Type B pancreatic cell (in vitro differentiated cells): ENCODE measurements at regions not wholly inside any gene's neighbourhood (a gene's known extent, or its start where the extent isn't known, plus 50 kb on each side); places are given as distances from the start of the nearest gene placed in this dataset.

ENCODE experiments used
- DNase-seq: peaks from one replicate; pipeline ENCODE4 v3.0.0; 2021; ENCODE audit warnings: mixed read lengths; ENCODE audit not compliant: unreplicated experiment; ENCODE audit errors: extremely low spot score
- H3K27ac Mint-ChIP-seq: 2 replicates; pipeline ENCODE4 v1.8.0; 2021; ENCODE audit warnings: mild to moderate bottlenecking, mixed read lengths
- H3K27me3 Mint-ChIP-seq: 2 replicates; pipeline ENCODE4 v1.8.0; 2021; ENCODE audit warnings: mixed read lengths
- H3K36me3 Mint-ChIP-seq: 2 replicates; pipeline ENCODE4 v1.8.0; 2021; ENCODE audit warnings: mixed read lengths
- H3K4me1 Mint-ChIP-seq: one replicate; pipeline ENCODE4 v1.8.0; 2021; ENCODE audit warnings: mixed read lengths; ENCODE audit not compliant: unreplicated experiment
- H3K4me3 Mint-ChIP-seq: 2 replicates; pipeline ENCODE4 v1.8.0; 2021; ENCODE audit warnings: mild to moderate bottlenecking, mixed read lengths
- H3K9me3 Mint-ChIP-seq: 2 replicates; pipeline ENCODE4 v1.8.0; 2021; ENCODE audit warnings: mixed read lengths
- CTCF ChIP-seq: fragments of 200-600 bp; sonication (generic); conservative IDR thresholded peaks from 2 replicates; pipeline ENCODE4 v1.5.0; 2021; ENCODE audit warnings: antibody characterized with exemption, mild to moderate bottlenecking

GRCh38 chr2:32887125-32887524 lies 59.6 kb upstream of the LTBP1 start:
- DNase-seq = no peak
- Mint-ChIP-seq H3K27ac (no peak overlapping the region), H3K4me3 (no peak overlapping the region), H3K4me1 (peaks cover 3% of the 10 kb centered on the region), H3K36me3 (no peaks in the 10 kb centered on the region), H3K9me3 (peaks cover 5% of the 10 kb centered on the region), H3K27me3 (no peaks in the 10 kb centered on the region)
- no peak for TF ChIP-seq CTCF

GRCh38 chr2:32894119-32894728 lies 52.5 kb upstream of the LTBP1 start:
- Mint-ChIP-seq H3K27me3 (peaks cover 8% of the 10 kb centered on the region), H3K4me1 (no peaks in the 10 kb centered on the region), H3K27ac (no peak overlapping the region), H3K4me3 (no peak overlapping the region), H3K9me3 (peaks cover 6% of the 10 kb centered on the region), H3K36me3 (no peaks in the 10 kb centered on the region)
- TF ChIP-seq CTCF = no peak
- no peak for DNase-seq

GRCh38 chr2:32895424-32895823 lies 51.3 kb upstream of the LTBP1 start:
- Mint-ChIP-seq H3K4me1 (peaks cover 1% of the 10 kb centered on the region), H3K9me3 (peaks cover 6% of the 10 kb centered on the region), H3K36me3 (no peaks in the 10 kb centered on the region), H3K27me3 (peaks cover 10% of the 10 kb centered on the region), H3K27ac (no peak overlapping the region), H3K4me3 (no peak overlapping the region)
- no peak for DNase-seq
- no peak for TF ChIP-seq CTCF
